ENCODE measurements at regions not wholly inside any gene's neighbourhood (a gene's known extent, or its start where the extent isn't known, plus 50 kb on each side); places are given as distances from the start of the nearest gene placed in this dataset.

DNA sequence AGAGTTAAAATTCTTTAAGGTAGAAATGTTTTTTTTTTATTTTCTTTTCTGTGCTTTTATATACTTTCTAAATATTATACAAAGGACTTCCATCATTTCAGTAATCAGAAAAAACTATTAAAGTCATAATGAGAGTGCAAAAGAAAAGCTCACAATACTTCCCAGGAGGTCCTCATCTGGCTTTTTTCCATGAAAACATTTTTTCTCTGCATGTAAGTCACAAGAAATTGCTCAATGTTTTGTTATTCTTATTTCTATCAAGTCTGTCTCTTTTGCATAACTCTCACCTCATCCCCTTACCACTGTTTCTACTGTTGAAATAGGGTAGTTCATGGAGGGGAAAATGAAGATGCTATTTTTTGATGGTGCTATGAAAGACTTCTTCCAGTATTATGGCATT, 375.0 kb downstream of the TMEM232 start:
- TF ChIP-seq MAX (IDR thresholded peaks at IDR 0.05; ENCODE audit: insufficient read depth, insufficient read length) (no peak), EZH2 (IDR thresholded peaks at IDR 0.05; ENCODE audit: borderline replicate concordance, low read depth, low read length, severe bottlenecking) (no peak), JUN (IDR thresholded peaks at IDR 0.05; ENCODE audit: borderline replicate concordance, insufficient read depth, insufficient read length, low read depth) (no peak), FOS (IDR thresholded peaks at IDR 0.05; ENCODE audit: borderline replicate concordance, insufficient read depth, low read length) (no peak), POLR2AphosphoS5 (IDR thresholded peaks at IDR 0.05; ENCODE audit: insufficient read depth, low read depth, low read length) (no peak), POLR2A (IDR thresholded peaks at IDR 0.05; ENCODE audit: low read depth, low read length) (no peak), GATA2 (IDR thresholded peaks at IDR 0.05; ENCODE audit: insufficient read depth, insufficient read length, low read depth, low read length) (no peak), MYC (IDR thresholded peaks at IDR 0.05; ENCODE audit: low read depth, low read length) (no peak)
- TF ChIP-seq, protein P1, sequence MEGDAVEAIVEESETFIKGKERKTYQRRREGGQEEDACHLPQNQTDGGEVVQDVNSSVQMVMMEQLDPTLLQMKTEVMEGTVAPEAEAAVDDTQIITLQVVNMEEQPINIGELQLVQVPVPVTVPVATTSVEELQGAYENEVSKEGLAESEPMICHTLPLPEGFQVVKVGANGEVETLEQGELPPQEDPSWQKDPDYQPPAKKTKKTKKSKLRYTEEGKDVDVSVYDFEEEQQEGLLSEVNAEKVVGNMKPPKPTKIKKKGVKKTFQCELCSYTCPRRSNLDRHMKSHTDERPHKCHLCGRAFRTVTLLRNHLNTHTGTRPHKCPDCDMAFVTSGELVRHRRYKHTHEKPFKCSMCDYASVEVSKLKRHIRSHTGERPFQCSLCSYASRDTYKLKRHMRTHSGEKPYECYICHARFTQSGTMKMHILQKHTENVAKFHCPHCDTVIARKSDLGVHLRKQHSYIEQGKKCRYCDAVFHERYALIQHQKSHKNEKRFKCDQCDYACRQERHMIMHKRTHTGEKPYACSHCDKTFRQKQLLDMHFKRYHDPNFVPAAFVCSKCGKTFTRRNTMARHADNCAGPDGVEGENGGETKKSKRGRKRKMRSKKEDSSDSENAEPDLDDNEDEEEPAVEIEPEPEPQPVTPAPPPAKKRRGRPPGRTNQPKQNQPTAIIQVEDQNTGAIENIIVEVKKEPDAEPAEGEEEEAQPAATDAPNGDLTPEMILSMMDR (IDR thresholded peaks at IDR 0.05; ENCODE audit: extremely low read depth in 1 of 2, insufficient read depth in 1 of 2, low read depth in 1 of 2, low read length in 2 of 2) = no peak
- Histone ChIP-seq H3K79me2 (ENCODE audit: control insufficient read depth, insufficient read depth, low read length) (no peaks in the 10 kb centered on the region), H3K9ac (replicated peaks; ENCODE audit: extremely low read depth, insufficient read depth, low read length) (no peak overlapping the region), H3K36me3 (ENCODE audit: control insufficient read depth in 2 of 2, extremely low read depth in 1 of 2, insufficient read depth in 2 of 2, low read length in 2 of 2) (no peaks in the 10 kb centered on the region), H3K9me1 (replicated peaks; ENCODE audit: control insufficient read depth, extremely low read depth, insufficient read depth, low read length) (no peaks in the 10 kb centered on the region), H2AFZ (ENCODE audit: low read depth, low read length) (no peak overlapping the region), H3K27ac (ENCODE audit: insufficient read depth, low read depth, low read length) (no peak overlapping the region), H3K4me2 (ENCODE audit: insufficient read depth, low read length) (no peak overlapping the region), H3K27me3 (ENCODE audit: control insufficient read depth in 2 of 2, insufficient read depth in 2 of 2, low read length in 2 of 2) (no peaks in the 10 kb centered on the region), H3K4me3 (replicated peaks in 1 of 3; ENCODE audit: insufficient read depth in 1 of 3, low read depth in 1 of 3, low read length in 3 of 3) (no peak overlapping the region), H3K4me1 (ENCODE audit: control insufficient read depth, extremely low read depth, insufficient read depth, low read length) (no peaks in the 10 kb centered on the region), H3K9me3 (replicated peaks; ENCODE audit: control insufficient read depth, insufficient read depth, low read length) (peaks cover 3% of the 10 kb centered on the region), H4K20me1 (replicated peaks; ENCODE audit: control insufficient read depth, extremely low read depth, insufficient read depth, low read length) (no peaks in the 10 kb centered on the region)
- dilution Hi-C loops (cut with MboI; ENCODE audit: extremely low pct_ligation_motif_present, low sequenced_read_pairs) (no loop called here), intact Hi-C loops (cut with micrococcal nuclease) (no loop called here)
- no TSS peak for BruUV-seq (replicated peaks)
- POLR2A ChIA-PET = no interaction called here
- DNase-seq (ENCODE audit: low read depth, low spot score) (no peak), FAIRE-seq (no peak)
- CTCF ChIA-PET = no interaction called here

Data from endothelial cell of umbilical vein (primary cell).